ENCODE measurements at regions not wholly inside any gene's neighbourhood (a gene's known extent, or its start where the extent isn't known, plus 50 kb on each side); places are given as distances from the start of the nearest gene placed in this dataset.

- TF ChIP-seq POLR2A (IDR thresholded peaks at IDR 0.05; ENCODE audit: low read depth, low read length) = no peak
- no peak for TF ChIP-seq PAX5 (IDR thresholded peaks at IDR 0.05; ENCODE audit: insufficient read depth, low read length, severe bottlenecking)
- no peak for TF ChIP-seq POU2F2 (IDR thresholded peaks at IDR 0.05; ENCODE audit: low read depth, low read length)
- no peak for TF ChIP-seq TAF1 (IDR thresholded peaks at IDR 0.05; ENCODE audit: low read depth, low read length)
These were observed 68.8 kb upstream of the IL12A start for GRCh38 chr3:159919873-159920272.
